ENCODE measurements at regions not wholly inside any gene's neighbourhood (a gene's known extent, or its start where the extent isn't known, plus 50 kb on each side); places are given as distances from the start of the nearest gene placed in this dataset.

- 83 to 86% methylated on average over 6 of the region's 6 CpGs for WGBS, 2 donors
- no peak overlapping the region for H3K4me3 ChIP-seq
- H3K27me3 ChIP-seq: no peaks in the 10 kb centered on the region
- H3K4me1 ChIP-seq: no peaks in the 10 kb centered on the region
- no peaks in the 10 kb centered on the region for H3K9me3 ChIP-seq
- intact Hi-C loops (cut with DNase I; ENCODE audit: low total_unique reads): no loop called here
- no peak for DNase-seq
- H3K36me3 ChIP-seq (ENCODE audit: low read depth, missing control alignments): no peaks in the 10 kb centered on the region
- TF ChIP-seq POLR2A (IDR thresholded peaks at IDR 0.05) (no peak), CTCF (IDR thresholded peaks at IDR 0.05) (no peak)
- no peak overlapping the region for H3K27ac ChIP-seq
Observed at GRCh38 chr18:24941174-24941951, 410.6 kb downstream of the ZNF521 start.

GRCh38 chr18:24942144-24942543 lies 409.8 kb downstream of the ZNF521 start:
- no peaks in the 10 kb centered on the region for H3K36me3 ChIP-seq (ENCODE audit: low read depth, missing control alignments)
- no peak for DNase-seq
- H3K4me3 ChIP-seq: no peak overlapping the region
- H3K27me3 ChIP-seq: no peaks in the 10 kb centered on the region
- intact Hi-C loops (cut with DNase I; ENCODE audit: low total_unique reads): no loop called here
- TF ChIP-seq CTCF (IDR thresholded peaks at IDR 0.05) (no peak), POLR2A (IDR thresholded peaks at IDR 0.05) (no peak)
- WGBS, 2 donors: 87 to 98% methylated on average over 4 of the region's 4 CpGs
- H3K9me3 ChIP-seq: no peaks in the 10 kb centered on the region
- H3K27ac ChIP-seq: no peak overlapping the region
- H3K4me1 ChIP-seq: no peaks in the 10 kb centered on the region

GRCh38 chr18:24947521-24948305 lies 404.3 kb downstream of the ZNF521 start:
- Histone ChIP-seq H3K4me1 (no peaks in the 10 kb centered on the region), H3K27me3 (no peaks in the 10 kb centered on the region), H3K27ac (no peak overlapping the region), H3K9me3 (no peaks in the 10 kb centered on the region), H3K36me3 (ENCODE audit: low read depth, missing control alignments) (no peaks in the 10 kb centered on the region), H3K4me3 (no peak overlapping the region)
- DNase-seq: no peak
- no peak for TF ChIP-seq POLR2A (IDR thresholded peaks at IDR 0.05)
- no peak for TF ChIP-seq CTCF (IDR thresholded peaks at IDR 0.05)
- 58 to 71% methylated on average over 8 of the region's 8 CpGs for WGBS, 2 donors
- intact Hi-C loops (cut with DNase I; ENCODE audit: low total_unique reads): no loop called here

GRCh38 chr18:24949908-24950307 lies 402.1 kb downstream of the ZNF521 start:
- intact Hi-C loops (cut with DNase I; ENCODE audit: low total_unique reads): no loop called here
- H3K36me3 ChIP-seq (ENCODE audit: low read depth, missing control alignments): no peaks in the 10 kb centered on the region
- WGBS, 2 donors: 85 to 91% methylated on average over 5 of the region's 5 CpGs

More at GRCh38 chr18:24949908-24950307, 402.1 kb downstream of the ZNF521 start:
- no peak overlapping the region for H3K27ac ChIP-seq
- no peaks in the 10 kb centered on the region for H3K9me3 ChIP-seq
- H3K27me3 ChIP-seq: no peaks in the 10 kb centered on the region
- no peaks in the 10 kb centered on the region for H3K4me1 ChIP-seq
- DNase-seq: no peak
- H3K4me3 ChIP-seq: no peak overlapping the region
- no peak for TF ChIP-seq POLR2A (IDR thresholded peaks at IDR 0.05)
- no peak for TF ChIP-seq CTCF (IDR thresholded peaks at IDR 0.05)

Data from testis (tissue), 2 donors.